Muscle of leg (tissue), 3 donors: ENCODE measurements at regions not wholly inside any gene's neighbourhood (a gene's known extent, or its start where the extent isn't known, plus 50 kb on each side); places are given as distances from the start of the nearest gene placed in this dataset.

ENCODE experiments used
- DNase-seq: peaks from one replicate; pipeline ENCODE4 v3.0.0; 2013
- H3K27ac ChIP-seq: one replicate; pipeline ENCODE4 v1.5.1; 2013; ENCODE audit warnings: mild to moderate bottlenecking, low read length, control low read depth
- H3K27me3 ChIP-seq: one replicate; pipeline ENCODE4 v1.6.1; 2013; ENCODE audit warnings: low read length; ENCODE audit not compliant: control insufficient read depth, insufficient read depth
- H3K36me3 ChIP-seq: one replicate; pipeline ENCODE4 v1.6.1; 2013; ENCODE audit warnings: low read length; ENCODE audit not compliant: control insufficient read depth, insufficient read depth
- H3K4me1 ChIP-seq: one replicate; pipeline ENCODE4 v1.6.1; 2013; ENCODE audit warnings: low read length; ENCODE audit not compliant: control insufficient read depth, insufficient read depth
- H3K4me3 ChIP-seq: one replicate; pipeline ENCODE4 v1.5.1; 2013; ENCODE audit warnings: low read length, control low read depth
- H3K9me3 ChIP-seq: replicated peaks from 2 replicates; pipeline ENCODE4 v1.6.1; 2013; ENCODE audit warnings: low read depth, low read length; ENCODE audit not compliant: control insufficient read depth
- WGBS: methylation state at CpG from one replicate; pipeline ENCODE4 v1.1.5; 2013; ENCODE audit warnings: missing lambda C conversion rate; ENCODE audit not compliant: insufficient coverage; 5-methylcytosine and 5-hydroxymethylcytosine counted together

GRCh38 chr5:97534166-97534565 lies 351.1 kb upstream of the RIOK2 start:
- Histone ChIP-seq H3K4me1 (no peaks in the 10 kb centered on the region), H3K36me3 (no peaks in the 10 kb centered on the region), H3K27ac (no peak overlapping the region), H3K4me3 (no peak overlapping the region), H3K27me3 (no peaks in the 10 kb centered on the region), H3K9me3 (no peaks in the 10 kb centered on the region)
- peak; percentile 50 for DNase-seq

DNA sequence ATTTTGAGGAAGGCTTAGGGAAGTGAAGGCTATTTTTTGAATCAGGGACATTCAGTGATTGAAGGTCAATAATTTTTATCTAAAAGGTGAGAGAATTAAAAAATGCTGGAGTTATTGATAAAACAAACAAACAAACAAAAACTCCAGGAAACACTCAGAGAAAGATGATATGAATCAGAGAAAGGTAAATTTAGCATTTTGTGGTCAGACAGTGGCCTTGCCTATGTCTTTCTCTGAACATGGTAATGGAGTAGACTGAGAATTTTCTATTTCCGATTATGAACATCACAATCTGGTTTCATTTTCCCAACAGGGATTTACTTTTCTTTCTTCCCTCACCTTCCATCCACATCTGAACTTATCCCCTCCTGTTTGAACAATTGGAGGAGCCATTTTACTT lies 353.6 kb upstream of the RIOK2 start:
- Histone ChIP-seq H3K4me1 (no peaks in the 10 kb centered on the region), H3K27ac (no peak overlapping the region), H3K4me3 (no peak overlapping the region), H3K36me3 (no peaks in the 10 kb centered on the region), H3K9me3 (no peaks in the 10 kb centered on the region), H3K27me3 (no peaks in the 10 kb centered on the region)
- DNase-seq, result no peak
- no CpG with 5 or more reads among the region's 1 CpG for WGBS

DNA sequence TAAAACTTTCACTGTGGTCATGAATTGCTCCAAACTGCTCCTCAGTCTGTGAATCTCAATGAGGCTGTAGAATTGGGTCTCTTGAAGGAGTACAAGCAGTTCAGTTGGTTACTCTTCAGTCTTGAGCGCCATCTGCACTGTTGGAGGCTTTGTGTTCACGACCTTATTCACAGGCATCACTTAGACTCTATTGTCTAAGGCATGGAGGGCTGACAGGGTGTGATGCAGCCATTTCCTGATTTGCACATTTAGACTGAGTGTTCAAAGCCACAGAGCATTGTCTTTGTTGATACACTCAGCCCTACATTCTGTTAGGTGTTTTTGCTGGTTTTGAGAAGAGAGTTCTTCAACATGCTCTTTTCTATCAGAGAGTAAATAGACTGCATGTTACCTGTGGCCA lies 355.9 kb upstream of the RIOK2 start:
- Histone ChIP-seq H3K27ac (no peak overlapping the region), H3K4me1 (no peaks in the 10 kb centered on the region), H3K36me3 (no peaks in the 10 kb centered on the region), H3K4me3 (no peak overlapping the region), H3K9me3 (no peaks in the 10 kb centered on the region), H3K27me3 (no peaks in the 10 kb centered on the region)
- WGBS, result 100% methylated on average over 1 of the region's 2 CpGs
- no peak for DNase-seq

- no peak overlapping the region for H3K4me3 ChIP-seq
- 98% methylated on average over 20 of the region's 20 CpGs for WGBS
- peaks cover 4% of the 10 kb centered on the region for H3K4me1 ChIP-seq
- H3K27me3 ChIP-seq, result no peaks in the 10 kb centered on the region
- H3K36me3 ChIP-seq, result no peaks in the 10 kb centered on the region
- DNase-seq, result no peak
- H3K9me3 ChIP-seq, result no peaks in the 10 kb centered on the region
- no peak overlapping the region for H3K27ac ChIP-seq
These were observed 358.8 kb upstream of the RIOK2 start for GRCh38 chr5:97541864-97542263.

- Histone ChIP-seq H3K9me3 (no peaks in the 10 kb centered on the region), H3K27me3 (no peaks in the 10 kb centered on the region), H3K36me3 (no peaks in the 10 kb centered on the region), H3K4me3 (no peak overlapping the region), H3K4me1 (peaks cover 5% of the 10 kb centered on the region), H3K27ac (peak overlapping the region; percentile 77)
- 100% methylated on average over 1 of the region's 1 CpG for WGBS
- no peak for DNase-seq
These were observed 359.4 kb upstream of the RIOK2 start for GRCh38 chr5:97542469-97542868.

DNA sequence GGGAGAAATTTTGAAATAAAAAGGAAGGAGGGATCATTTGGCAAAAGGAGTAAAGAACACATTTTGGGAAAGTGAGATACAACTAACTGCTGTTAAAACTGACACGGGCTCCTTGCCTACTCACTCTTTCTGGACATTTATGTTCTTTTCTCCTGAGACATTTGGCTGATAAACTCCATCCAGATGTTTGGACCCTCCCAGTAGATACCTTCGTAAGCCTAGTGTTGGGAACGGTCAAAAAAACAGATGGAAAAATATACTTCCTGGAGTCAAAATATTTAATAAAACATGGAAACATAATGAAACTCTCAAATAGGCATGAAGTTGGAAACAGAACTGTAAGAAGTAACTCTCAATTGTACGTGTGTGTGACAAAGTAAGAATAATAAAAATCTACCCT lies 360.1 kb upstream of the RIOK2 start:
- H3K27ac ChIP-seq, result peak overlapping the region; percentile 77
- peak; percentile 92 for DNase-seq

GRCh38 chr5:97544240-97544639 lies 361.2 kb upstream of the RIOK2 start:
- no peaks in the 10 kb centered on the region for H3K27me3 ChIP-seq
- no peak overlapping the region for H3K4me3 ChIP-seq
- H3K4me1 ChIP-seq, result peaks cover 5% of the 10 kb centered on the region
- H3K9me3 ChIP-seq, result no peaks in the 10 kb centered on the region
- no peaks in the 10 kb centered on the region for H3K36me3 ChIP-seq
- WGBS, result no CpG with 5 or more reads among the region's 3 CpGs
- DNase-seq, result peak; percentile 73
- H3K27ac ChIP-seq, result peak overlapping the region; percentile 77

More for the DNA sequence above, 360.1 kb upstream of the RIOK2 start:
- Histone ChIP-seq H3K27me3 (no peaks in the 10 kb centered on the region), H3K4me3 (no peak overlapping the region), H3K36me3 (no peaks in the 10 kb centered on the region), H3K4me1 (peaks cover 5% of the 10 kb centered on the region), H3K9me3 (no peaks in the 10 kb centered on the region)
- no CpG with 5 or more reads among the region's 4 CpGs for whole genome bisulfite sequencing

DNA sequence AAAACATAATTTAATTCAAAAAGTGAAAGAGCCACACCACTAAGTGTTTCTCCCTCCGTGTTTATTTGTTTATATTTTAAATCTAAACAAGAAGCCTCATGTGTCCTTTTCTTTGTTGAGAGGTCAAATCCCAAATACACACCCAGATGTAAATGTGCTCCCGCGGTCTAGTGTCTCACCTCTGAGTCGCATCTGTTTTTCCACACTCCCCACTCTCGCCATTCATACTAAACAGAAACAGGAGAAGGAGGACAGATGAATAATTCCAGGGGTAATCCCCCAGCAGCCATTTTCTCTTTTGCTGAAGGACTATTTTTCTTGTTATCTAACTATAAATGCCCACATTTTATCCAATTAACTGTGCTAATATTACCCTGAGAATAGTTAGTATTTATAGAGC lies 361.6 kb upstream of the RIOK2 start:
- Histone ChIP-seq H3K4me3 (no peak overlapping the region), H3K27ac (peak overlapping the region; percentile 77), H3K36me3 (no peaks in the 10 kb centered on the region), H3K4me1 (peaks cover 5% of the 10 kb centered on the region), H3K27me3 (no peaks in the 10 kb centered on the region), H3K9me3 (no peaks in the 10 kb centered on the region)
- DNase-seq, result peak; percentile 56
- no CpG with 5 or more reads among the region's 5 CpGs for WGBS

DNA sequence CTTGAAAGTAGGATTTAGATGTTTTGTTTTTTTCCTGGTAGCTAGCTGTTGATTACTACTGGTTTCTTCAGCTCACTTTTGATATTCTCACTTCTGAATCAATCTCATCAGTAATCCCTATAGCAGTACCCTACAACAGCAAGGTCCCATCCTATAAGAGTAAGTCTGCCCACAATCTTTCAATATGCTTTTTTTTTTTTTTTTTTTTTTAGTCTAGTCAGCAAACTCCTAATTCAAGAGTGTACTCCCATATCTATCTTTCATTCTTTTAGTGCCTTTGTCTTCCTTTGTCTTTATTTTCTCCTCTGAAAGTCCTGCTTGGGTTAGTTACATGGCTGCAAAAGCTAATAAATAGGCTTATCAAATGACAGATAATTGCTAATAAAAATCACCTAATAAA lies 362.4 kb upstream of the RIOK2 start:
- no peak overlapping the region for H3K4me3 ChIP-seq
- H3K27me3 ChIP-seq, result no peaks in the 10 kb centered on the region
- H3K4me1 ChIP-seq, result peaks cover 5% of the 10 kb centered on the region
- DNase-seq, result no peak
- H3K9me3 ChIP-seq, result no peaks in the 10 kb centered on the region
- no peaks in the 10 kb centered on the region for H3K36me3 ChIP-seq
- peak overlapping the region; percentile 77 for H3K27ac ChIP-seq

- peaks cover 5% of the 10 kb centered on the region for H3K4me1 ChIP-seq
- peak overlapping the region; percentile 0 for H3K27ac ChIP-seq
- no peaks in the 10 kb centered on the region for H3K9me3 ChIP-seq
- no peaks in the 10 kb centered on the region for H3K36me3 ChIP-seq
- WGBS, result no CpG with 5 or more reads among the region's 2 CpGs
- H3K4me3 ChIP-seq, result no peak overlapping the region
- peak; percentile 69 for DNase-seq
- H3K27me3 ChIP-seq, result no peaks in the 10 kb centered on the region
These were observed 363.0 kb upstream of the RIOK2 start for GRCh38 chr5:97545886-97546535.

- no peaks in the 10 kb centered on the region for H3K36me3 ChIP-seq
- H3K4me1 ChIP-seq, result peaks cover 5% of the 10 kb centered on the region
- H3K27ac ChIP-seq, result no peak overlapping the region
- WGBS, result no CpG with 5 or more reads among the region's 2 CpGs
- no peak for DNase-seq
- H3K9me3 ChIP-seq, result no peaks in the 10 kb centered on the region
- H3K27me3 ChIP-seq, result no peaks in the 10 kb centered on the region
- no peak overlapping the region for H3K4me3 ChIP-seq
These were observed 364.4 kb upstream of the RIOK2 start for GRCh38 chr5:97547430-97547829.
